H7 (cell line): ENCODE measurements at regions not wholly inside any gene's neighbourhood (a gene's known extent, or its start where the extent isn't known, plus 50 kb on each side); places are given as distances from the start of the nearest gene placed in this dataset.

Experiments used
- DNase-seq: peaks from one replicate; pipeline ENCODE4 v3.0.0; 2012
- H3K27me3 ChIP-seq: 2 replicates; pipeline ENCODE4 v1.6.0; 2011; ENCODE audit warnings: mild to moderate bottlenecking, low read length; ENCODE audit not compliant: control insufficient read depth, insufficient read depth
- H3K36me3 ChIP-seq: replicated peaks from 2 replicates; pipeline ENCODE4 v1.5.1; 2011; ENCODE audit warnings: low read length; ENCODE audit not compliant: control insufficient read depth, insufficient read depth
- H3K4me3 ChIP-seq: 2 replicates; pipeline ENCODE4 v1.5.1; 2011; ENCODE audit warnings: low read depth, mild to moderate bottlenecking, control low read depth, low read length, moderate library complexity; ENCODE audit not compliant: insufficient read depth

DNA sequence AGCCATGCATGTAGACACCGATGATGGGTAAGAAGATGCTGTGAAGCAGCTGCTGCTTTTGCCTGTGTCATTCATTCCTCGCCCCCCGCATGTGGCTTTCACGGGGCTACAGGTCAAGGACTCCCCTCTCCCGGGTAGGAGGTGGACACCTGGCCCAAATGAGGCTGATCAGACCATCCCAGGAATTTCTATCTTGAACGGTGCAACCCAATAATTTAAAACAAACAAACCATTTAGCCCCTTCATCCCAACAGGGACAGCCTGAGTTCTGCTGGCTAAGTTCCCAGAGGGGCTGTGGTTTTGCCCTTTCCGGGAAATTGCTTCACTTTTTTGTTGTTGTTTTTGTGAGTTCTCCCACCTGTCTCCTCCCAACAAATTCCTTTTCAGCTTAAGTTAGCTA, 137.7 kb upstream of the CDH5 start:
- Histone ChIP-seq H3K27me3 (no peaks in the 10 kb centered on the region), H3K4me3 (no peak overlapping the region), H3K36me3 (no peaks in the 10 kb centered on the region)
- no peak for DNase-seq

DNA sequence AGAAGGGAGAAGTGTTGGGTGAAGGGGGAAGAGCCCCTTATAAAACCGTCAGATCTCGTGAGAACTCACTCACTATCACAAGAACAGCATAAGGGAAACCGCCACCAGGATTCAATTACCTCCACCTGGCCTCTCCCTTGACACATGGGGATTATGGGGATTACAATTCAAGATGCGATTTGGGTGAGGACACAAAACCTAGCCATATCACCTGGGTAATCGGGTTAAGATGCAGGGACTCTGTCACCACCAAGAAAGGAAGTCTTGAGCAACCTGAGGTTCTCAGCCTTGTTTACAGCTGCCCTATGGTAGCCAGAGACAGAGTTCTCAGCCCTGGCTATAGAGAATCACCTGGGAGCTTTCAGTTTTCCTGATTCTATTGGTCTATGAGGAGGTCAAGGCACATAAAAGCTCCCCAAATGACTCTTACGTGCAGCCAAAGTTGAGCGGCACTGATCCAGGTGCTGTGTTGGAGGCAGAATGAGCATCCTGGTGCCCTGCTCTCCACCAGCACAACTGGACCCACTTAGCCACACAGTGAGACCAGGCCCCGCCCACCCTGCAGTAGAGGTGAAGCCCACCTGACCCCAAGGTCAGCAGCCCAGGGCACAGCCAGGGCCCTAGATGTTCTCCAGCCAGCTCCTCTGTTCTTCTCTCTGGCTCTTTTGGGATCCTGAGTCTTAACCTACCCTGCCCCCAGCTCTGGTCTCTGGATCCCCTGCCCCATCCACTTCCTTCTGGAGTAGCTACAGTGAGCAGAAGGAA, 138.5 kb upstream of the CDH5 start:
- Histone ChIP-seq H3K4me3 (no peak overlapping the region), H3K27me3 (no peaks in the 10 kb centered on the region), H3K36me3 (no peaks in the 10 kb centered on the region)
- no peak for DNase-seq

DNA sequence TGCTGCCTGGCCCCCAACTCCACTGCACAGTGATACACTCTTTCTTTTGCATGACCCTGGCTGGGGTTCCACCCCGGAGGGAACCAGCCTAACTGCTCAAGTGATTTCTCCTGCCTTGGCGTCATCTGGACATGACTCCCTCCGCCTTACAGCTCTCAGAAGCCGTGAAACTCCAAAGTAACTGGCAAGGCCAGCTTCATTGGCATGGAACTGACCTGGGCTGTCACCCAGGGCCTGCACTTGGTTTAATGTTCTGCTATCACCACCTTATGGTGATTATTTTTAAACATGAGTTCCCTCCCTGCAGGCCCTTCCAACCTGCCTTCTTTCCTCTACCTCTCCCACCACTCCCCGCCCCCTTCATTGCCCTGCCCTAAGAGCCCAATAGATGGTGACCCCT, 139.7 kb upstream of the CDH5 start:
- no peak overlapping the region for H3K4me3 ChIP-seq
- no peaks in the 10 kb centered on the region for H3K27me3 ChIP-seq
- DNase-seq: no peak
- H3K36me3 ChIP-seq: no peaks in the 10 kb centered on the region

DNA sequence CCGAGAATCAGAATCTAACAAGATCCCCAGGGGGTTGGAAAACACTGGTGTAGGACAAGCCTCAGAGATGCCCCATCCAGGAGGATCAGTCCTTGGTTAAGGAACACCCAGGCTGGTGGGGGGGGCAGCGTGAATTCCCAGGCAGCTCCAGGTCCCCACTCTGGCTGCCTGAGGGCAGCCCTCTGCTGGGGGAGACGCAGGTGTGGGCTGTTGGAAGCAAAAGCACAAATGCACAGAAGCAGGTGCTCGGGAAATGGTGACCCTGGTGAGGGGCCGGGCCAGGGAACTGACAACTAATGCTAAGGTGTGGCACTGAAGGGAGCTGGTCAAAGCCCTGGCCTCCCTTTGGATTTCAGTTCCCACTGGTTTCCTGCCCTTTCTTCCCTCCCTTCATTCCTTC, 140.8 kb upstream of the CDH5 start:
- no peaks in the 10 kb centered on the region for H3K36me3 ChIP-seq
- H3K4me3 ChIP-seq: no peak overlapping the region
- no peaks in the 10 kb centered on the region for H3K27me3 ChIP-seq
- DNase-seq: no peak

DNA sequence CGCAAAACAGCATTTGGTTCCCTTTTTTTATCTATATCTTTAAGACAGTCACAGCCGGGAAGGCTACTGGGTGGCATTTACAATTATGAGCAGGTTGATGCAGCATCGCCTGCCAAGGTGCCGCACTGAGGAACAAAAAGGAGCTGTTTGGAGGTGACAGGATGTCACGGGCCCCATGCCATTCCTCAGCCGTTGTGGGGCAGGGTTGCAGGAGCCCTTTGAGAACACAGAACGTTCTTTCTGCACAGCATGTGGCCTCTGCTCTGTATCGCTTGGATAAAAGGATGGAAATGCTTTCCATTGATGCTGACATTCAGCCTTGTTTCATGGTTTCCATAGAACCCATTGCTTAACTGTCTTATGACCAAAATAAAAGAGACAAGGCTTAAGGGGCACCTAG, 141.9 kb upstream of the CDH5 start:
- H3K27me3 ChIP-seq: no peaks in the 10 kb centered on the region
- DNase-seq: no peak
- no peak overlapping the region for H3K4me3 ChIP-seq
- H3K36me3 ChIP-seq: no peaks in the 10 kb centered on the region

- no peaks in the 10 kb centered on the region for H3K27me3 ChIP-seq
- H3K4me3 ChIP-seq: no peak overlapping the region
- no peak for DNase-seq
- H3K36me3 ChIP-seq: no peaks in the 10 kb centered on the region
Measured at GRCh38 chr16:66224186-66224585, 142.3 kb upstream of the CDH5 start.

GRCh38 chr16:66223176-66223780, 143.2 kb upstream of the CDH5 start:
- no peaks in the 10 kb centered on the region for H3K27me3 ChIP-seq
- H3K36me3 ChIP-seq: no peaks in the 10 kb centered on the region
- H3K4me3 ChIP-seq: no peak overlapping the region
- DNase-seq: no peak

- DNase-seq: no peak
- H3K27me3 ChIP-seq: no peaks in the 10 kb centered on the region
- H3K4me3 ChIP-seq: no peak overlapping the region
- H3K36me3 ChIP-seq: no peaks in the 10 kb centered on the region
Measured at GRCh38 chr16:66222756-66223155, 143.7 kb upstream of the CDH5 start.

- Histone ChIP-seq H3K27me3 (no peaks in the 10 kb centered on the region), H3K36me3 (no peaks in the 10 kb centered on the region), H3K4me3 (no peak overlapping the region)
- DNase-seq: no peak
Measured at GRCh38 chr16:66220702-66221101, 145.8 kb upstream of the CDH5 start.

DNA sequence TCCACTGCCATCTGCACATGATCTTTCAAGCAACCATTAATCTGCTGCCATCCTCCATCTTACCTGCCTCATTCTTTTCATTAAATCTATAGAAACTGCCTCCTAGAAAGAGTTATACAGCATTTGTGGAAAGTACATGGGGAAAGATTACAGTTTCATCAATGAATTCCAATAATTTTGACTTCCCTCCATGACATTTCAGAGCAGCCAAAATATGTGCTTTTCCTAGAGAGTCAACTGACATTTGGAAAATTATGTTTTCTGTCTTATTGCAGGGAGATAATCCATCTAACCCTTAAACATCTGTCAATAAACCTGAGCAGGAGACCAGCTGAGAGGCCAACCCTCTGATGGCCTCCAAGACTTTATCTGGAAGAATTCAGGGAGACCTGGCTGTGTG, 147.0 kb upstream of the CDH5 start:
- DNase-seq: no peak
- H3K36me3 ChIP-seq: no peaks in the 10 kb centered on the region
- H3K4me3 ChIP-seq: no peak overlapping the region
- H3K27me3 ChIP-seq: no peaks in the 10 kb centered on the region

DNA sequence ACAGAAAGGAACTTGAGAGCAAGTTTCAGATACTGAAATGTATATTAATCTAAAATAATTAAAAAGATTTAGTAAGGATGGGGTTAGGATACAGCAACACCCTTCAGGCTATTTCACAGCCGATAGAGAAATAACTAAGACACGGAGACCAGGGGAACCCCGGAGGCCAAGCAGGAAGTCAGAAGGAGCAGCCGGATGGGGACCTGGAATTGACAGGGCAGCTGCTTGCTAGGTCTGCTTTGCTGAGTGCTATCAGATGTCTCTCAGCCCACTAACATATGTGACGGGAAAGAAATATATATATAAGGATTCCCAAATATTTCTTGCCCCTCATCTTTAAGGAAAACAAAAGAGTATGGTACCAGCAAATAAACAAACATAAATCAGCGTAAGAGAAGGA, 154.1 kb upstream of the CDH5 start:
- DNase-seq: no peak
- no peaks in the 10 kb centered on the region for H3K27me3 ChIP-seq
- H3K4me3 ChIP-seq: no peak overlapping the region
- no peaks in the 10 kb centered on the region for H3K36me3 ChIP-seq

- Histone ChIP-seq H3K27me3 (no peaks in the 10 kb centered on the region), H3K4me3 (no peak overlapping the region), H3K36me3 (no peaks in the 10 kb centered on the region)
- no peak for DNase-seq
Measured at GRCh38 chr16:66211651-66212050, 154.8 kb upstream of the CDH5 start.

DNA sequence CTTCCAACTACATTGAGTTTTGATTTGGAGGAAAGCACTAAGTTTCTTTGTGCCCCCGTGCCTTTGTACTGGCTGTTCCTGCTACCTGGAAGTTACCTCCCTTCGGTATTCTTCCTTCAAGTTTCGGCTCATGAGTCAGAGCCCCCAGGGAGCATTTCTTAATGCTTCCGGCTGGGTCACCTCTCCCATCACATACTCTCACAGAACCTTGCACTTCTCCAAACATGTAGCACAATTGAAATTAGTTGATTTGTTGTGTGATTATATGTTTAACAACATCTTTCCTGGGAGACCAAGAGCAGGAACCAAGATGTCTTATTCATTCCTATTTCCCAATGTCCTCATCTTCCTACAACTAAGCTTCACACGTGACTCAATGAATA, 158.6 kb upstream of the CDH5 start:
- DNase-seq: no peak
- H3K4me3 ChIP-seq: no peak overlapping the region
- no peaks in the 10 kb centered on the region for H3K27me3 ChIP-seq
- H3K36me3 ChIP-seq: no peaks in the 10 kb centered on the region

GRCh38 chr16:66207139-66207882, 159.2 kb upstream of the CDH5 start:
- Histone ChIP-seq H3K4me3 (no peak overlapping the region), H3K27me3 (no peaks in the 10 kb centered on the region), H3K36me3 (no peaks in the 10 kb centered on the region)
- DNase-seq: no peak

DNA sequence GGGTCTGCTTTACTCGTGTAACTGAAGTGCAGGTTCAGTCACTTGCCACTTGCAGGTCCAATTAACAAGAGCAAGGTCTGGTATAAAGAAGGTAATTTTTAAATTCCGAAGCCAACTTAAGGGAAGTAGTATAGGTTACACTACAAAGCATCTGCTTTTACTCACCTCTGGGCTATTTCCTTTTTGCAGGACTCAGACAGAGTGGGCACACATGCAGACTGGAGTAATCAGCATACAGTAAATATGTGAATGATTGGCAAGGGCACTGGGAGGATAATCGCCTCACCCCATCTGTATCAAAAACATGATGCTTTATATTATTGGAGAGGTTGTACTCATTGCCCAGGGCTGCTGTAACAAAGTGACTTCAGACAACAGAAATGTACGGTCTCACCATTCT, 160.1 kb upstream of the CDH5 start:
- Histone ChIP-seq H3K27me3 (no peaks in the 10 kb centered on the region), H3K36me3 (no peaks in the 10 kb centered on the region), H3K4me3 (no peak overlapping the region)
- no peak for DNase-seq
